ENCODE measurements at regions not wholly inside any gene's neighbourhood (a gene's known extent, or its start where the extent isn't known, plus 50 kb on each side); places are given as distances from the start of the nearest gene placed in this dataset.

DNA sequence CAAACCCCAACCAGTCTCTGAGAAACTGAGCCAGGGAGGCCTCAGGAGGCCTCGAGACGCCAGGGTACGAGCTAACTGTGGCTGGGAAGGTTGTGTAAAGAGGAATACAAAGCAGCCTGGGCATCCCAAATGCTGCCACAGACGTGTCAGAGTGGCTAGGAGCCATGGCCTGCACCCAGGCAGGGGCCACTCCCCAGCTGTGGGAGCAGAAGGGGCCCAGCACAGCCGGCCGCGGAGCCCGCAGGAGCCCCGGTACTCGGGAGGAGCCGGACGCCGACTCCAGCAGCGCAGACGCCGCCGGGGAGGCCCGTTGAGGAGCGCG, 349.8 kb upstream of the B3GAT1 start:
- no peak for TF ChIP-seq CTCF (IDR thresholded peaks at IDR 0.05)
- TF ChIP-seq POLR2A (IDR thresholded peaks at IDR 0.05) = no peak
- TF ChIP-seq EP300 (IDR thresholded peaks at IDR 0.05) = no peak
- TF ChIP-seq POLR2AphosphoS5 (IDR thresholded peaks at IDR 0.05) = no peak
